Mesendoderm (in vitro differentiated cells): ENCODE measurements at regions not wholly inside any gene's neighbourhood (a gene's known extent, or its start where the extent isn't known, plus 50 kb on each side); places are given as distances from the start of the nearest gene placed in this dataset.
A peak's percentile ranks its signal among the peaks of the same experiment; 100 is the strongest.

Experiments
- DNase-seq: peaks from one replicate; pipeline ENCODE4 v3.0.0; 2013
- H2AK5ac ChIP-seq: 2 replicates; pipeline ENCODE4 v1.6.1; 2013; ENCODE audit warnings: low read length, inconsistent platforms
- H2BK120ac ChIP-seq: 2 replicates; pipeline ENCODE4 v1.6.1; 2013; ENCODE audit warnings: low read depth, mild to moderate bottlenecking, low read length, moderate library complexity, mixed read lengths
- H2BK15ac ChIP-seq: replicated peaks from 2 replicates; pipeline ENCODE4 v1.6.1; 2013; ENCODE audit warnings: low read depth, mild to moderate bottlenecking, moderate library complexity
- H2BK5ac ChIP-seq: 2 replicates; pipeline ENCODE4 v1.6.1; 2013; ENCODE audit warnings: low read length, inconsistent platforms
- H3K18ac ChIP-seq: 2 replicates; pipeline ENCODE4 v1.6.1; 2013; ENCODE audit warnings: mild to moderate bottlenecking, low read length, mixed read lengths
- H3K23ac ChIP-seq: one replicate; pipeline ENCODE4 v1.6.1; 2013; ENCODE audit warnings: low read length
- H3K27ac ChIP-seq: 2 replicates; pipeline ENCODE4 v1.5.1; 2013; ENCODE audit warnings: low read depth, mild to moderate bottlenecking, inconsistent platforms, low read length, moderate library complexity
- H3K27me3 ChIP-seq: 2 replicates; pipeline ENCODE4 v1.6.1; 2013; ENCODE audit warnings: low read length, control low read depth, mild to moderate bottlenecking, inconsistent platforms; ENCODE audit not compliant: insufficient read depth, poor library complexity
- H3K36me3 ChIP-seq: 2 replicates; pipeline ENCODE4 v1.6.1; 2013; ENCODE audit warnings: low read length, inconsistent platforms; ENCODE audit not compliant: control insufficient read depth, insufficient read depth
- H3K4ac ChIP-seq: one replicate; pipeline ENCODE4 v1.6.1; 2013; ENCODE audit warnings: low read depth, mild to moderate bottlenecking, low read length, moderate library complexity
- H3K4me1 ChIP-seq: 2 replicates; pipeline ENCODE4 v1.6.1; 2013; ENCODE audit warnings: low read depth, low read length, inconsistent platforms; ENCODE audit not compliant: control insufficient read depth
- H3K4me2 ChIP-seq: 2 replicates; pipeline ENCODE4 v1.6.1; 2013; ENCODE audit warnings: low read length
- H3K4me3 ChIP-seq: 2 replicates; pipeline ENCODE4 v1.5.1; 2013; ENCODE audit warnings: mild to moderate bottlenecking, low read length
- H3K56ac ChIP-seq: one replicate; pipeline ENCODE4 v1.6.1; 2013; ENCODE audit warnings: low read length
- H3K79me1 ChIP-seq: 2 replicates; pipeline ENCODE4 v1.6.1; 2013; ENCODE audit warnings: low read length, inconsistent platforms
- H3K79me2 ChIP-seq: 2 replicates; pipeline ENCODE4 v1.6.1; 2013; ENCODE audit warnings: mild to moderate bottlenecking, low read length; ENCODE audit not compliant: control insufficient read depth, insufficient read depth
- H3K9ac ChIP-seq: 2 replicates; pipeline ENCODE4 v1.6.1; 2013; ENCODE audit warnings: low read length, inconsistent platforms
- H4K5ac ChIP-seq: one replicate; pipeline ENCODE4 v1.6.1; 2013; ENCODE audit warnings: low read length
- H4K8ac ChIP-seq: one replicate; pipeline ENCODE4 v1.6.1; 2013; ENCODE audit warnings: low read depth, mild to moderate bottlenecking, control low read depth, low read length, moderate library complexity
- WGBS: extraction: QIAGEN DNeasy Blood & Tissue Kit; methylation state at CpG from one replicate; pipeline ENCODE4 v1.1.7; 2013; ENCODE audit warnings: low lambda C conversion rate, missing lambda C conversion rate; ENCODE audit not compliant: insufficient coverage; ENCODE audit errors: extremely low coverage; 5-methylcytosine and 5-hydroxymethylcytosine counted together

GRCh38 chr5:67904366-67904765, 311.2 kb upstream of the PIK3R1 start:
- H3K23ac ChIP-seq: no peak overlapping the region
- no peak overlapping the region for H4K8ac ChIP-seq
- H3K4me2 ChIP-seq: no peak overlapping the region
- no peak overlapping the region for H3K27ac ChIP-seq
- H4K5ac ChIP-seq: no peak overlapping the region
- no peak for DNase-seq
- no peaks in the 10 kb centered on the region for H3K36me3 ChIP-seq
- H3K79me1 ChIP-seq: no peaks in the 10 kb centered on the region
- H3K56ac ChIP-seq: no peak overlapping the region
- no CpG with 5 or more reads among the region's 2 CpGs for WGBS
- no peaks in the 10 kb centered on the region for H3K79me2 ChIP-seq
- no peak overlapping the region for H3K4me3 ChIP-seq
- H2BK120ac ChIP-seq: no peak overlapping the region
- no peak overlapping the region for H2BK15ac ChIP-seq
- H3K4me1 ChIP-seq: no peaks in the 10 kb centered on the region
- H3K9ac ChIP-seq: no peak overlapping the region
- H3K27me3 ChIP-seq: no peaks in the 10 kb centered on the region
- H2AK5ac ChIP-seq: no peak overlapping the region
- no peak overlapping the region for H3K18ac ChIP-seq
- no peak overlapping the region for H3K4ac ChIP-seq
- H2BK5ac ChIP-seq: no peak overlapping the region

GRCh38 chr5:67903656-67904055, 311.9 kb upstream of the PIK3R1 start:
- no peak overlapping the region for H2BK15ac ChIP-seq
- WGBS: no CpG with 5 or more reads among the region's 2 CpGs

GRCh38 chr5:67903121-67903520, 312.4 kb upstream of the PIK3R1 start:
- Histone ChIP-seq H3K23ac (no peak overlapping the region), H3K4me1 (no peaks in the 10 kb centered on the region), H2BK120ac (no peak overlapping the region), H3K79me1 (no peaks in the 10 kb centered on the region), H4K8ac (no peak overlapping the region), H2BK15ac (no peak overlapping the region), H3K27ac (no peak overlapping the region), H3K27me3 (no peaks in the 10 kb centered on the region), H3K9ac (no peak overlapping the region), H3K56ac (no peak overlapping the region), H3K4ac (no peak overlapping the region), H2AK5ac (no peak overlapping the region), H2BK5ac (no peak overlapping the region), H3K4me3 (no peak overlapping the region), H4K5ac (no peak overlapping the region), H3K36me3 (no peaks in the 10 kb centered on the region), H3K18ac (no peak overlapping the region), H3K79me2 (no peaks in the 10 kb centered on the region), H3K4me2 (no peak overlapping the region)
- no CpG with 5 or more reads among the region's 2 CpGs for WGBS
- no peak for DNase-seq

More at GRCh38 chr5:67903656-67904055, 311.9 kb upstream of the PIK3R1 start:
- Histone ChIP-seq H3K9ac (no peak overlapping the region), H3K79me2 (no peaks in the 10 kb centered on the region), H3K23ac (no peak overlapping the region), H3K4ac (no peak overlapping the region), H2BK5ac (no peak overlapping the region), H2BK120ac (no peak overlapping the region), H4K5ac (no peak overlapping the region), H3K4me2 (no peak overlapping the region), H3K4me3 (no peak overlapping the region), H3K27ac (no peak overlapping the region), H2AK5ac (no peak overlapping the region), H3K56ac (no peak overlapping the region), H3K27me3 (no peaks in the 10 kb centered on the region), H3K36me3 (no peaks in the 10 kb centered on the region), H3K18ac (no peak overlapping the region), H3K4me1 (no peaks in the 10 kb centered on the region), H4K8ac (no peak overlapping the region), H3K79me1 (no peaks in the 10 kb centered on the region)
- no peak for DNase-seq

- Histone ChIP-seq H3K4me2 (no peak overlapping the region), H2BK15ac (no peak overlapping the region), H4K8ac (no peak overlapping the region), H2AK5ac (no peak overlapping the region), H3K18ac (no peak overlapping the region), H3K27ac (no peak overlapping the region), H4K5ac (no peak overlapping the region), H3K36me3 (no peaks in the 10 kb centered on the region), H2BK5ac (no peak overlapping the region), H3K23ac (no peak overlapping the region), H2BK120ac (no peak overlapping the region), H3K79me1 (no peaks in the 10 kb centered on the region), H3K56ac (peak overlapping the region; percentile 20), H3K4me1 (no peaks in the 10 kb centered on the region), H3K79me2 (no peaks in the 10 kb centered on the region), H3K4me3 (no peak overlapping the region), H3K9ac (no peak overlapping the region), H3K27me3 (no peaks in the 10 kb centered on the region), H3K4ac (no peak overlapping the region)
- no peak for DNase-seq
- WGBS: no CpG with 5 or more reads among the region's 1 CpG
Measured at GRCh38 chr5:67902497-67902830, 313.1 kb upstream of the PIK3R1 start.

- H3K23ac ChIP-seq: no peak overlapping the region
- no peak overlapping the region for H2BK5ac ChIP-seq
- H3K4me2 ChIP-seq: no peak overlapping the region
- no peak overlapping the region for H3K4ac ChIP-seq
- H2BK15ac ChIP-seq: no peak overlapping the region
- H3K27ac ChIP-seq: no peak overlapping the region
- H4K5ac ChIP-seq: no peak overlapping the region
- H3K4me1 ChIP-seq: no peaks in the 10 kb centered on the region
- H3K36me3 ChIP-seq: no peaks in the 10 kb centered on the region
- no peak overlapping the region for H3K18ac ChIP-seq
- peak overlapping the region; percentile 20 for H3K56ac ChIP-seq
- H3K4me3 ChIP-seq: no peak overlapping the region
- no peaks in the 10 kb centered on the region for H3K27me3 ChIP-seq
- no peak for DNase-seq
- no peaks in the 10 kb centered on the region for H3K79me1 ChIP-seq
- no peak overlapping the region for H2BK120ac ChIP-seq
- H2AK5ac ChIP-seq: no peak overlapping the region
- H4K8ac ChIP-seq: no peak overlapping the region
- H3K79me2 ChIP-seq: no peaks in the 10 kb centered on the region
- no CpG with 5 or more reads among the region's 7 CpGs for WGBS
- no peak overlapping the region for H3K9ac ChIP-seq
Measured at GRCh38 chr5:67901814-67902496, 313.6 kb upstream of the PIK3R1 start.

- no peak for DNase-seq
- Histone ChIP-seq H2BK15ac (no peak overlapping the region), H3K23ac (no peak overlapping the region), H2BK120ac (no peak overlapping the region), H3K9ac (no peak overlapping the region), H3K27ac (no peak overlapping the region), H3K79me1 (no peaks in the 10 kb centered on the region), H3K79me2 (no peaks in the 10 kb centered on the region), H2BK5ac (no peak overlapping the region), H3K36me3 (no peaks in the 10 kb centered on the region), H3K4me2 (no peak overlapping the region), H3K56ac (no peak overlapping the region), H3K18ac (no peak overlapping the region), H3K27me3 (no peaks in the 10 kb centered on the region), H2AK5ac (no peak overlapping the region), H3K4me3 (no peak overlapping the region), H3K4me1 (no peaks in the 10 kb centered on the region), H3K4ac (no peak overlapping the region), H4K8ac (no peak overlapping the region), H4K5ac (no peak overlapping the region)
- no CpG with 5 or more reads among the region's 6 CpGs for WGBS
Measured at GRCh38 chr5:67900514-67900913, 315.0 kb upstream of the PIK3R1 start.
